Muscle of arm (tissue), 1 donor: ENCODE measurements at regions not wholly inside any gene's neighbourhood (a gene's known extent, or its start where the extent isn't known, plus 50 kb on each side); places are given as distances from the start of the nearest gene placed in this dataset.
"Not testable (repeated sequence)": the region's sequence is repeated elsewhere in the genome, so short reads cannot be mapped to it uniquely, and the experiment has no call there.

Experiments
- DNase-seq: peaks from one replicate; pipeline ENCODE4 v3.0.0-alpha.2; 2013

DNA sequence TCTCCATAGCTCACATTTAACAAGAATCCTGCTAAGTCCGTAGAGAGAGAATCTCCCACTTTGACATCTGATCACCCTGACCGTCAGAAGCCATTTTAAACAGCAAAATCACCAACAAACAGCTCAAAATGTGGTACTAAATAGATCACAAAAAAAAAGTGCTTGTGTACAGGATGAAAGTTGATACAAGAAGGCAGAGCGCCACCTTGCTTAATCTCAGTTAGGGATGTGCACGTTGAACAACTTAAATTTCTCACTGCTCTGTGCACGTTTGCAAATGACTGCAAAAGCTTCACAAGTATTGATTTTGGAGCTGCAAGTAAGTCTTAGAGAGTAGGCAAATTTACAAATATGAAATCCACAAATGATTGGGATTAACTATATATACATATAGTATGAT, 63.1 kb upstream of the NREP start:
- no peak for DNase-seq

- not testable (repeated sequence) for DNase-seq
These were observed 62.0 kb upstream of the NREP start for GRCh38 chr5:111819028-111819427.

DNA sequence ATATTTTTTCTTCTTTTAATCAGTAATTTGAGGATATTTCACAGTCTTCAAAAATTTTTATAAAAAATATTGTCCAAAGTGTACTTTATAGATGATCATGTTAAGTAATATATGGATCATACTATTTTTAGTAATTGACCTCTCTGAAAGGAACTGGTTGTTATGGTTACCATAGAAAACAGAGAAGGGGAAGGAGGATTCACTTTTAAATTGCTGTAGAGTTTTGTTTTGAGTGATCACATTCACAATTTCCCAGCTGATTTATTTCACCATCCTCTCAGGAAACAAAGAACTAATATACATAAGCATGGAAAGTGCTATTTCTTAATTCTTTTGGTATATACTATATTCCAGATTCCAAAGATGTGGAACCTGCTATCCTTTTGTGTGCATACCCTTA, 56.5 kb upstream of the NREP start:
- DNase-seq = no peak

- DNase-seq = no peak
These were observed 53.1 kb upstream of the NREP start for GRCh38 chr5:111810112-111810511.
